ENCODE measurements at regions not wholly inside any gene's neighbourhood (a gene's known extent, or its start where the extent isn't known, plus 50 kb on each side); places are given as distances from the start of the nearest gene placed in this dataset.

- TF ChIP-seq REST (IDR thresholded peaks at IDR 0.05; ENCODE audit: low read depth) (no peak), FOXM1 (IDR thresholded peaks at IDR 0.05; ENCODE audit: borderline replicate concordance, low read depth) (no peak), EGR1 (IDR thresholded peaks at IDR 0.05) (no peak), NFIC (IDR thresholded peaks at IDR 0.05) (no peak), TAF1 (IDR thresholded peaks at IDR 0.05; ENCODE audit: low read depth) (no peak), MAX (IDR thresholded peaks at IDR 0.05) (no peak), CREB1 (IDR thresholded peaks at IDR 0.05; ENCODE audit: low read depth) (no peak), USF1 (IDR thresholded peaks at IDR 0.05) (no peak), TEAD4 (IDR thresholded peaks at IDR 0.05) (no peak), YY1 (IDR thresholded peaks at IDR 0.05; ENCODE audit: low read depth) (no peak), CEBPB (IDR thresholded peaks at IDR 0.05) (no peak), EP300 (IDR thresholded peaks at IDR 0.05; ENCODE audit: borderline replicate concordance) (no peak), ZBTB7A (IDR thresholded peaks at IDR 0.05; ENCODE audit: low read depth) (no peak), RAD21 (IDR thresholded peaks at IDR 0.05; ENCODE audit: low read depth) (no peak), TCF12 (IDR thresholded peaks at IDR 0.05; ENCODE audit: low read depth) (no peak)
Observed at GRCh38 chr2:193496786-193497185, 1302.1 kb upstream of the TMEFF2 start.

- no peak for TF ChIP-seq CEBPB (IDR thresholded peaks at IDR 0.05)
- TF ChIP-seq CREB1 (IDR thresholded peaks at IDR 0.05; ENCODE audit: low read depth), result no peak
- TF ChIP-seq TCF12 (IDR thresholded peaks at IDR 0.05; ENCODE audit: low read depth), result no peak
- TF ChIP-seq EP300 (IDR thresholded peaks at IDR 0.05; ENCODE audit: borderline replicate concordance), result no peak
- TF ChIP-seq ZBTB7A (IDR thresholded peaks at IDR 0.05; ENCODE audit: low read depth), result no peak
- no peak for TF ChIP-seq TAF1 (IDR thresholded peaks at IDR 0.05; ENCODE audit: low read depth)
- no peak for TF ChIP-seq YY1 (IDR thresholded peaks at IDR 0.05; ENCODE audit: low read depth)
- no peak for TF ChIP-seq REST (IDR thresholded peaks at IDR 0.05; ENCODE audit: low read depth)
- TF ChIP-seq EGR1 (IDR thresholded peaks at IDR 0.05), result no peak
Observed at GRCh38 chr2:193482557-193482956, 1287.8 kb upstream of the TMEFF2 start.

- TF ChIP-seq YY1 (IDR thresholded peaks at IDR 0.05; ENCODE audit: low read depth) (no peak), EP300 (IDR thresholded peaks at IDR 0.05; ENCODE audit: borderline replicate concordance) (no peak), MAX (IDR thresholded peaks at IDR 0.05) (no peak), REST (IDR thresholded peaks at IDR 0.05; ENCODE audit: low read depth) (no peak), EGR1 (IDR thresholded peaks at IDR 0.05) (no peak), CREB1 (IDR thresholded peaks at IDR 0.05; ENCODE audit: low read depth) (no peak), USF1 (IDR thresholded peaks at IDR 0.05) (no peak), TCF12 (IDR thresholded peaks at IDR 0.05; ENCODE audit: low read depth) (no peak), TAF1 (IDR thresholded peaks at IDR 0.05; ENCODE audit: low read depth) (no peak), CEBPB (IDR thresholded peaks at IDR 0.05) (no peak), ZBTB7A (IDR thresholded peaks at IDR 0.05; ENCODE audit: low read depth) (no peak), RAD21 (IDR thresholded peaks at IDR 0.05; ENCODE audit: low read depth) (no peak), NFIC (IDR thresholded peaks at IDR 0.05) (no peak)
Observed at GRCh38 chr2:193480187-193480586, 1285.5 kb upstream of the TMEFF2 start.

- TF ChIP-seq TEAD4 (IDR thresholded peaks at IDR 0.05) (peak; percentile 67), EGR1 (IDR thresholded peaks at IDR 0.05) (no peak)
Observed at GRCh38 chr2:193476171-193476800, 1281.6 kb upstream of the TMEFF2 start.

- no peak for TF ChIP-seq FOXM1 (IDR thresholded peaks at IDR 0.05; ENCODE audit: borderline replicate concordance, low read depth)
- no peak for TF ChIP-seq USF1 (IDR thresholded peaks at IDR 0.05)
- no peak for TF ChIP-seq TAF1 (IDR thresholded peaks at IDR 0.05; ENCODE audit: low read depth)
- TF ChIP-seq CREB1 (IDR thresholded peaks at IDR 0.05; ENCODE audit: low read depth), result no peak
- TF ChIP-seq REST (IDR thresholded peaks at IDR 0.05; ENCODE audit: low read depth), result no peak
- TF ChIP-seq YY1 (IDR thresholded peaks at IDR 0.05; ENCODE audit: low read depth), result no peak
- TF ChIP-seq TCF12 (IDR thresholded peaks at IDR 0.05; ENCODE audit: low read depth), result no peak
- no peak for TF ChIP-seq EGR1 (IDR thresholded peaks at IDR 0.05)
- TF ChIP-seq ZBTB7A (IDR thresholded peaks at IDR 0.05; ENCODE audit: low read depth), result no peak
- no peak for TF ChIP-seq CEBPB (IDR thresholded peaks at IDR 0.05)
- TF ChIP-seq MAX (IDR thresholded peaks at IDR 0.05), result no peak
- no peak for TF ChIP-seq NFIC (IDR thresholded peaks at IDR 0.05)
- TF ChIP-seq TEAD4 (IDR thresholded peaks at IDR 0.05), result no peak
- TF ChIP-seq RAD21 (IDR thresholded peaks at IDR 0.05; ENCODE audit: low read depth), result no peak
- TF ChIP-seq EP300 (IDR thresholded peaks at IDR 0.05; ENCODE audit: borderline replicate concordance), result no peak
Observed at GRCh38 chr2:193475038-193475437, 1280.3 kb upstream of the TMEFF2 start.
